Caco-2 (cell line): ENCODE measurements at regions not wholly inside any gene's neighbourhood (a gene's known extent, or its start where the extent isn't known, plus 50 kb on each side); places are given as distances from the start of the nearest gene placed in this dataset.

Experiments used
- BruUV-seq: library from RNA; stranded (reverse); fragments of 400-500 nt; replicated peaks from 2 replicates; lab custom pipeline; 2021; lab: Mats Ljungman, UMichigan
- CTCF ChIA-PET: fragments of 300-600 bp; sonication (Branson Sonifier 250); formaldehyde crosslinking; loops from one replicate; lab custom pipeline; 2022; ENCODE audit warnings: antibody characterized with exemption; lab: Charles Lee
- POLR2A ChIA-PET: fragments of 300-600 bp; sonication (Branson Sonifier 250); formaldehyde crosslinking; loops from one replicate; lab custom pipeline; 2022; ENCODE audit warnings: antibody characterized with exemption; lab: Charles Lee
- DNase-seq, 2 experiments: peaks; one replicate each; pipeline versions ENCODE4 v3.0.0 to v3.0.0-alpha.2; 2020 to 2022
- H3K27me3 ChIP-seq: replicated peaks from 2 replicates; pipeline ENCODE4 v1.6.0; 2011; ENCODE audit warnings: low read length; ENCODE audit not compliant: control insufficient read depth, insufficient read depth
- H3K36me3 ChIP-seq: 2 replicates; pipeline ENCODE4 v1.5.1; 2011; ENCODE audit warnings: low read length; ENCODE audit not compliant: control insufficient read depth, insufficient read depth
- H3K4me1 ChIP-seq: fragments of 250-450 bp; sonication (Bioruptor Pico); 2 replicates; pipeline ENCODE4 v1.5.1; 2020; ENCODE audit warnings: mild to moderate bottlenecking
- H3K4me3 ChIP-seq: 2 replicates; pipeline ENCODE4 v1.5.1; 2011; ENCODE audit warnings: low read depth, mild to moderate bottlenecking, control low read depth, low read length
- H3K9me3 ChIP-seq: fragments of 250-450 bp; sonication (Bioruptor Pico); 2 replicates; pipeline ENCODE4 v1.5.1; 2020; ENCODE audit warnings: mild to moderate bottlenecking, moderate library complexity
- H3K27ac Mint-ChIP-seq: one replicate; pipeline ENCODE4 v1.8.0; 2022; ENCODE audit warnings: mixed read lengths; ENCODE audit not compliant: unreplicated experiment
- H3K27me3 Mint-ChIP-seq: one replicate; pipeline ENCODE4 v1.8.0; 2022; ENCODE audit warnings: mixed read lengths; ENCODE audit not compliant: insufficient read depth, unreplicated experiment
- H3K36me3 Mint-ChIP-seq: one replicate; pipeline ENCODE4 v1.8.0; 2022; ENCODE audit warnings: mild to moderate bottlenecking, mixed read lengths; ENCODE audit not compliant: insufficient read depth, unreplicated experiment
- H3K4me1 Mint-ChIP-seq: one replicate; pipeline ENCODE4 v1.8.0; 2022; ENCODE audit warnings: low read depth, mixed read lengths; ENCODE audit not compliant: unreplicated experiment
- H3K4me3 Mint-ChIP-seq: one replicate; pipeline ENCODE4 v1.8.0; 2022; ENCODE audit warnings: mild to moderate bottlenecking, moderate library complexity, mixed read lengths; ENCODE audit not compliant: unreplicated experiment
- H3K9me3 Mint-ChIP-seq: one replicate; pipeline ENCODE4 v1.8.0; 2022; ENCODE audit warnings: mixed read lengths; ENCODE audit not compliant: unreplicated experiment
- intact Hi-C: fragments of 100-400 bp; cut with micrococcal nuclease; formaldehyde crosslinking; loops from one replicate; pipeline ENCODE4 v1.10.0; 2022; ENCODE audit not compliant: unreplicated experiment
- TF ChIP-seq, protein P1 (sequence below), 2 experiments: fragments of 200-600 bp in 1 of 2; IDR thresholded peaks; 1 replicate in 1 of 2; 2 replicates in 1 of 2; pipeline versions ENCODE4 v1.5.1 to v1.8.0; 2011 to 2022; ENCODE audit warnings: antibody characterized with exemption in 1 of 2, control low read depth in 1 of 2, inconsistent platforms in 1 of 2, low read depth in 1 of 2, low read length in 1 of 2, mild to moderate bottlenecking in 1 of 2, moderate library complexity in 1 of 2; ENCODE audit not compliant: insufficient read depth in 1 of 2, severe bottlenecking in 1 of 2, unreplicated experiment in 1 of 2

DNA sequence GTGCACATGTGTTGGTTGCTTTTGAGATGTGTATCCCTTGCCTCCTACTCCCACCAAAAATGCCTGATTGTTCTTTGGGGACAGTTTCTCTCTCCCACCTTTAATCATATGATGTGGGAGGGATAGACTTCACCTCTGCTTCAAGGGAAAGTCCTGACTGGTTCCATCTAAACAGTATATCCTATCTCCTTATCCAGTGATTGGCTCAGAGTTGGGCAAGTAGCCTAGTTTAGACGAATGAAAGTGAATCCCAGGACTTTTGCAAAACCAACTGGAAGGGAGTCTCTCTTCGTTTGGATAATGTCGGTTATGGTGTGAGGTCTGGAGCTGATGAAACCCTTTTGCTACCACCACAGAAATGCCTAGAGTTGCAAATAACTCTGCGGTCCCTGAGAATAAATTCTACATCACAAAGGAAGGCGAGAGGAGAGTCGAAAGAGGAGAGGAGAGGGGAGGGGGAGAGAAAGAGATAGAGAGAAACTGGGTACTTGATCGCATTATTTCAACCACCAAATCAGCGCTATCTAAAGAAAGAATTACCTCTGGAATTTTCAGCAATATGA lies 77.1 kb upstream of the SALL1 start:
- TF ChIP-seq, protein P1, sequence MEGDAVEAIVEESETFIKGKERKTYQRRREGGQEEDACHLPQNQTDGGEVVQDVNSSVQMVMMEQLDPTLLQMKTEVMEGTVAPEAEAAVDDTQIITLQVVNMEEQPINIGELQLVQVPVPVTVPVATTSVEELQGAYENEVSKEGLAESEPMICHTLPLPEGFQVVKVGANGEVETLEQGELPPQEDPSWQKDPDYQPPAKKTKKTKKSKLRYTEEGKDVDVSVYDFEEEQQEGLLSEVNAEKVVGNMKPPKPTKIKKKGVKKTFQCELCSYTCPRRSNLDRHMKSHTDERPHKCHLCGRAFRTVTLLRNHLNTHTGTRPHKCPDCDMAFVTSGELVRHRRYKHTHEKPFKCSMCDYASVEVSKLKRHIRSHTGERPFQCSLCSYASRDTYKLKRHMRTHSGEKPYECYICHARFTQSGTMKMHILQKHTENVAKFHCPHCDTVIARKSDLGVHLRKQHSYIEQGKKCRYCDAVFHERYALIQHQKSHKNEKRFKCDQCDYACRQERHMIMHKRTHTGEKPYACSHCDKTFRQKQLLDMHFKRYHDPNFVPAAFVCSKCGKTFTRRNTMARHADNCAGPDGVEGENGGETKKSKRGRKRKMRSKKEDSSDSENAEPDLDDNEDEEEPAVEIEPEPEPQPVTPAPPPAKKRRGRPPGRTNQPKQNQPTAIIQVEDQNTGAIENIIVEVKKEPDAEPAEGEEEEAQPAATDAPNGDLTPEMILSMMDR (IDR thresholded peaks at IDR 0.05; ENCODE audit: insufficient read depth in 1 of 2, low read depth in 1 of 2, low read length in 1 of 2, severe bottlenecking in 1 of 2, unreplicated experiment in 1 of 2) = no peak
- Histone ChIP-seq H3K9me3 (no peaks in the 10 kb centered on the region), H3K36me3 (no peaks in the 10 kb centered on the region), H3K27me3 (no peaks in the 10 kb centered on the region), H3K4me3 (no peak overlapping the region), H3K4me1 (no peaks in the 10 kb centered on the region)
- Mint-ChIP-seq H3K9me3 (no peaks in the 10 kb centered on the region), H3K4me3 (no peak overlapping the region), H3K36me3 (no peaks in the 10 kb centered on the region), H3K4me1 (no peaks in the 10 kb centered on the region), H3K27me3 (no peaks in the 10 kb centered on the region), H3K27ac (no peak overlapping the region)
- ChIA-PET POLR2A (no interaction called here), CTCF (no interaction called here)
- BruUV-seq = no TSS peak
- intact Hi-C loops = no loop called here
- DNase-seq = no peak

DNA sequence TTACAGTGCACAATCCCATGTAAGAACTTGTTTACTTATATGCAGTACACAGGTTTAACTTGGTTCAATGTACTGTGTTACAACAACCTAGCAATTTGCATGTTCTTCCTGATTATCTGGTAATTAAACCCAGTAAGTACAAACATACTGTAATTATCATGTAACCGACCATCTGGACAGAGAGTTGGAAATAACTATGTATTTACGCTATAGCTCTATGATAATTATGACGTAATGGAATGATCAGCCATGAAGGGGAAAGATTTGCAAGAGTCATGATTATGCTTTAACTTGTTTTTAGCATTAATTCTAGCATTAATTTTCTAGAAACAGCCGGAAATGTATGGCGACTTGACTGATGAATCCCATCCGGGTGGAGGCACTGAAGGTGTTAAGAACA lies 74.8 kb upstream of the SALL1 start:
- Mint-ChIP-seq H3K36me3 (no peaks in the 10 kb centered on the region), H3K27me3 (no peaks in the 10 kb centered on the region), H3K4me3 (no peak overlapping the region), H3K4me1 (no peaks in the 10 kb centered on the region), H3K9me3 (no peaks in the 10 kb centered on the region), H3K27ac (no peak overlapping the region)
- no peak overlapping the region for H3K4me3 ChIP-seq
- H3K9me3 ChIP-seq = no peaks in the 10 kb centered on the region
- no peaks in the 10 kb centered on the region for H3K36me3 ChIP-seq
- ChIA-PET CTCF (no interaction called here), POLR2A (no interaction called here)
- H3K27me3 ChIP-seq = no peaks in the 10 kb centered on the region
- no TSS peak for BruUV-seq
- intact Hi-C loops = no loop called here
- TF ChIP-seq, protein P1 (IDR thresholded peaks at IDR 0.05; ENCODE audit: insufficient read depth in 1 of 2, low read depth in 1 of 2, low read length in 1 of 2, severe bottlenecking in 1 of 2, unreplicated experiment in 1 of 2) = no peak
- no peak for DNase-seq
- H3K4me1 ChIP-seq = no peaks in the 10 kb centered on the region

DNA sequence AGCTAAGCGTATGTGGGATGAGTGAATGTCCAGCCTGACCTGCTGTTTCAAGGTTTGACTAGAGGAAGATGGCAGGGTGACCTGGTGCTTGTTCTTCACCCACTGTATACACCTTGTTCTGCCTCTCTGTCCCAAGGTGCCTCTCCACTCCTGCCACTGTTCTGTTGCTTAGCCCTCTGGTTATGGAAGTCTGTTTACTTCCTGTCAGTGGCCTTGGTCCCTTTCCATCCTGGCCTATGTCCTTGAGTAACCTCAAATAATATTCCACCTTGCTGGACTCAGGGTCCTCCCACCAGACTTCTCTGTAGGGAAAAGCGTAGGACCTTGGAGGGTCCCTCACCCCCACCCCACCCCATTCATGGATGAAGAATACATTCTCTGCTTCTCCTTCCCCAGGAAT lies 73.2 kb upstream of the SALL1 start:
- no peaks in the 10 kb centered on the region for H3K9me3 Mint-ChIP-seq
- H3K4me1 ChIP-seq = no peaks in the 10 kb centered on the region
- intact Hi-C loops = no loop called here
- H3K36me3 ChIP-seq = no peaks in the 10 kb centered on the region
- no peak overlapping the region for H3K27ac Mint-ChIP-seq
- no peaks in the 10 kb centered on the region for H3K4me1 Mint-ChIP-seq
- no peak for DNase-seq
- ChIA-PET POLR2A (no interaction called here), CTCF (no interaction called here)
- no peaks in the 10 kb centered on the region for H3K27me3 ChIP-seq
- TF ChIP-seq, protein P1 (IDR thresholded peaks at IDR 0.05; ENCODE audit: insufficient read depth in 1 of 2, low read depth in 1 of 2, low read length in 1 of 2, severe bottlenecking in 1 of 2, unreplicated experiment in 1 of 2) = no peak
- H3K36me3 Mint-ChIP-seq = no peaks in the 10 kb centered on the region
- H3K27me3 Mint-ChIP-seq = peaks cover 4% of the 10 kb centered on the region
- BruUV-seq = no TSS peak
- H3K9me3 ChIP-seq = 0 out of 2 replicates have a peak, but pooled peaks cover 2% of the 10 kb centered on the region
- H3K4me3 Mint-ChIP-seq = no peak overlapping the region
- H3K4me3 ChIP-seq = no peak overlapping the region
